CD4-positive, alpha-beta T cell treated with Interleukin-15 for 4 hours (primary cell): ENCODE measurements at regions not wholly inside any gene's neighbourhood (a gene's known extent, or its start where the extent isn't known, plus 50 kb on each side); places are given as distances from the start of the nearest gene placed in this dataset.

Experiments
- DNase-seq: peaks from one replicate; pipeline ENCODE4 v3.0.0-alpha.2; 2020; ENCODE audit warnings: low spot score

DNA sequence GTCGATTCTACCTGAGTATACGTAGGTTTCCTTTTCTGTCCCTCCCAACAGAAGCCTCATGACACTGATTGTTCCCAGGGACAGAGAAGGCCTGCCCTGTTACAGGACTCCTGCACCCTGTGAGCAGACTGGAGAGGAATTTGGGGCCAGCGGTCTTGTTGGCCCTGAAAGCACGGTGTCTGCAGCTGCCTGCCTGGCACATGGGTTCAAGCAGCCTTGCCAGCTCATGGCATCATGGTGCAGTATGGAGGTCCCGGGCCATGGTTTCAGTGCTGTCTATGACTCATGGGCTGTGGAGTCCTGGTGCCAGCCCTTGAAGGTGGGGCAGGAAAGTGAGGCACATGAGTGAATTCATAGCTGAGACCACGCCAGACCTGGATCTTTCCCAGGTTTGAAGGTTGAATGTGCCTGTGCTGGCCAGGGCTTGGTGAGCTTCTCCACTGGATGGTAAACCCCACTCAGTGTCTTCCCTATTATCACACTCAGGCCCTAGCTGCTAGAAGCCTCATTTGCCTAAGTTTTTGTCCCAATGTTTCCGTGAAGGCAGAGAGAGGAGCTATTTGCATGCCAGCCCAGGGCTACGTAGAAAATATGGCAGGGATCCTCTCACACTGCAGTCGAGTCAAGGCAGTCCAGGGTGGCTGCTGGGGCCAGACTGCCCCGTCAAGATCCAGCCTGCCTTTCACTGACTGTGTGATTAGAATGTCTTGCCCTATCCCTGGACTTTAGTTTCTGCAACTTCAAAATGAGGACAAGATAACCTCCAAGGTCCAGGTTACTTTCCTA, 277.2 kb upstream of the CCL2 start:
- DNase-seq, result no peak

DNA sequence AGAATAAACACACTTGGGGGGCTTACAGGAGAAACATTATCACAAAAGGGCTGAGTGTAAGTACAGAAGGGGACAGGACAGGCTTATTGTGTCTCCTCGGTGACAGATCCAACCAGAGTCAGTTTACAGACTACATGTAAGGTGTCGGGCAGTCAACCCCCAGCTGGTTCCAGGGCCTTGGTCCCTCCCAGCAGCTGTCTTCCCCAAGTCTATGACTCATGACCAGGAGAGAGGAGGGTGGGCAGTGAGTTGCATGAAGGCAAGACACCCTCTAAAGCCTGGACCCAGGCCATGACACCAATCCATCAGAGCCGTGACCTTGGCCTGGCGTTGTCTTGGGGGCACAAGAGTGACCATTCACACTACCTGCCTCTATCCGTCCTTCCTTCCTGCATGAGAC, 276.2 kb upstream of the CCL2 start:
- no peak for DNase-seq

DNA sequence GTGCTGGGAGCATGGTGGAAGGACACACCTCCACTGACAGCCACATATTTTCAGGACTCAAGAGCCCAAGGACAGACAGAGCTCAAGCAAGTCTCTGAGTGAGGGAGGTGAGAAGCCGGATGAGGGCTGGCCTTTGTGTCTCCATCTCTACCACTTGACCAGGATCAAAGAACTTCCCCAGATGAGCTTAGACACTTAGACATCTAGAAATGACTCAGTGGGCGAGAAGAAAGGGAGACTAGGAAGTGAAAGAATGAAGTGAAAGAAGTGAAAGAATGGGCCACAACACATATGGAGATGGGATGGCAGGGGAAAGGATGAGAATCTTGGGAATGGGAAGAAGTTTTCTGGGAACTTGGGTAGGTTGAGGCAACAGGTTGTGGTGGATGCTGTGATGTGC, 274.9 kb upstream of the CCL2 start:
- no peak for DNase-seq

- no peak for DNase-seq
Measured at GRCh38 chr17:33981711-33982601, 273.1 kb upstream of the CCL2 start.

GRCh38 chr17:33982909-33983308, 272.2 kb upstream of the CCL2 start:
- DNase-seq, result no peak

DNA sequence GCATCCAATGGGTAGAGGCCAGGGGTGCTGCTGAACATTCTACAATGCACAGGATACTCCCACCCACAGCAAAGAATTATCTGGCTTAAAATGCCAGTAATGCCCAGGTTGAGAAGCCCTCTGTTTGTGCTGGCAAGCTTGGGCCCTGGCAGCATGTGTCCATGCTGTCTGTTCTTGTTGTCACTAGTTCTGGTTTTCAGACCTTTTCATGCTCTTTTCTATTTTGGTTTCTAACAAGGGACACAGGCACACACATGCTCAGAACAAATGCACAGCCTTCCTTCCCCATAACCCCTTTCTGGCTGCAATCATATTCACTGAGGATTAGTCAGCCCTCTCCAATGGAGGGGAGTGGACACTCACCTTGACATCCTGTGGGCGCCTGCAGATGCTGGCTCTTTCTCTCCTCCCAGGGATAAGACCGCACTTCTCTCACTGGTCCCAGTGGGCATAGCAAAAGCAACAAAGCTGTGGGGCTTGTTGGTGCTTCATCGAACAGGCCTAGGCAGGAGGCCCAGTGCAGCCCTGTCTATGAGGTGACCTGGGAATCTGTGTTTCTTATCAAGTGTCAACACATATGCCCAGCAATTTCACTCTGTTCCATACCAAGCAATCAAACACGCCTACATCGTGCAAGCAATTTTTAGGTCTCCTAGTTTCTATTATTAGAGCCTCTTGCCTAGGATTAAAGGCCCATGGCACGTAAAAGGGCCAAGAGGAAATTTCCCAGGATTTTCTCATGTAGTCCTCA, 271.1 kb upstream of the CCL2 start:
- DNase-seq, result no peak

GRCh38 chr17:33986088-33986487, 269.0 kb upstream of the CCL2 start:
- no peak for DNase-seq

DNA sequence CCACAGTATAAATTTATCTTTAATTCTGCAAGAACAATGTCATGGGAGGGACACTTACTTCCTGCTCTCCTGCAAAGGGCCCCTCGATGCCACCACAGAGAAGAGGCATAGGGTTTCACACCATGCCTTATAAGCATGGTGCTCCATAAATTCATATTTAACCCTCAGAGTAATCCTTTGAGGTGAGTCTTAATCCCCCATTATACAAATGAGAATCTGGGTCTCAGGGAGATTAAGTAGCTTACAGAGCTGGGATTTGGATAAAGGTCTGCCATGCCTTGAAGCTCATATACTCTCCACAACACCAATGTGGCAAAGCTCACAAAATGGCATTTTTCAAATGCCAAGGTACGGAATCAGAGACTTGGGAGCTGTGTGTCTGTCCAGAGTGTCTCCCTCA, 268.5 kb upstream of the CCL2 start:
- no peak for DNase-seq

GRCh38 chr17:33987162-33987561, 267.9 kb upstream of the CCL2 start:
- no peak for DNase-seq

- DNase-seq, result no peak
Measured at GRCh38 chr17:33989361-33990148, 265.5 kb upstream of the CCL2 start.

DNA sequence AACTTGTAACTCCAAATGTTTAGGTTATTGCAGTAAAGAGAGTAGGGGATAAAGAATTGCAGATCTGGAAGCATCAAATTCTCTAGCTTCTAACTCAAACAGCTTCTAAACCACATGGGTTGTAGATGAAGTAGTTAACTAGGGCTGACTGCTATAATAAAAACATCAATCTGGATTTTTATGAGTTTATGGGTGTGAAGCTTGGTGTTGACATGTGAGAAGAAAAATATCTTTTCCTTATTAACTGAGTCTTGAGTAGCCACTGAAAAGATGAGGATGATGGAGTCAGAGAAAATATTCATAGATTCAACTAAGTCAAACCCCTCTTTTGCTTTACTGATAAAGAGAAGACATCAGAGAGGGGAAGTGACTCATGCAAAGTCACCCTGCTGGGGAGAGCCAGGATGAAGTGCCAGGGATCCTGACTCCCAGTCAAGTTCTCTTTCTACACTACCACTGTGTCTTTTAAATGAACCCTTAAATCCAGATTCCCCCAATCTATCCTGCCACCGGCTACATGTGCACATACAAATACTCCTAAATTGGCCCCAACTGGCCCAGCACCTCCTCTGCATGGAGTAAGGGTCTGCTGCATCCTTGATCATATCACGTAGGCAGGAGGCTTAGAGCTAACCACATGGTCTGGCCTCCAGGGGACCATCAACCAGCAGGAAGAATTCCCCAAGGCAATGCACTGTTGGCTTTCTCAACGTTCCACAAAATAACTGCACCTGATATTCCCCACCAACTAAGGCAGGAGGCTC, 264.0 kb upstream of the CCL2 start:
- no peak for DNase-seq

GRCh38 chr17:33992113-33992512, 263.0 kb upstream of the CCL2 start:
- no peak for DNase-seq

DNA sequence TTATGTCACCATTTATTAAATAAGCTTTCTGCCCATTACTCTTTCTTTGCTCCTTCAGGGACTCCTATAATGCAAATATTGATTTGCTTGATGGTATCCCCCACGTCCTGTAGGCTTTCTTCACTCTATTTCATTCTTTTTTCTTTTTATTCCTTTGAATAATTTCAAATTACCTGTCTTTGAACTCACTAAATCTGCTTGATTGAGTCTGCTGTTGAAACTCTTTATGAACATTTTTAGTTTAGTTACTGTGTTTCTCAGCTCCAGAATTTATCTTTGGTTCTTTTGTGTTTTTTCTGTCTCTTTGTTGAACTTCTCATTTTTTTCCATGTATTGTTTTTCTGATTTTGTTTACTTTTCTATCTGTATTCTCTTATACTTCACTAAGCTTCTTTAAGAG, 254.4 kb upstream of the CCL2 start:
- DNase-seq, result no peak

DNA sequence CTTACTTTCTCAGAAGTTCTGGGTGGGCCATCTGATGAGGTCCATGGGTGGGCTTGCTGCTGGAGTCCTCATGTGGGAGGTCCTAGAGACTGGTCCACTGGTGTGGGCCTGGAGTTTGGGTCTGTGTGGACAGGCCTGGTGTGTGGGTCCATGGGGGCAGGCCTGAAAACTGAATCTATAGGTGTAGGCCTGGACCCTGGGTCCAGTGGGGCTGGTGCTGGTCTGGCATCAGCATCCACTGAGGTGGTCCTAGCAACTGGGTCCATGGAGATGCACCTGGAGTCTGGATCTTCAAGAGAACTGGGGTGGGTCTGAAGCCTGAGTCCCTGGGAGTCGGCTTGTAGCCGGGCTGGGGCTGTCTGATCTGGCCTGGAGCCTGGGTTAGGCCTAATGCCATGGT, 253.8 kb upstream of the CCL2 start:
- DNase-seq, result no peak

DNA sequence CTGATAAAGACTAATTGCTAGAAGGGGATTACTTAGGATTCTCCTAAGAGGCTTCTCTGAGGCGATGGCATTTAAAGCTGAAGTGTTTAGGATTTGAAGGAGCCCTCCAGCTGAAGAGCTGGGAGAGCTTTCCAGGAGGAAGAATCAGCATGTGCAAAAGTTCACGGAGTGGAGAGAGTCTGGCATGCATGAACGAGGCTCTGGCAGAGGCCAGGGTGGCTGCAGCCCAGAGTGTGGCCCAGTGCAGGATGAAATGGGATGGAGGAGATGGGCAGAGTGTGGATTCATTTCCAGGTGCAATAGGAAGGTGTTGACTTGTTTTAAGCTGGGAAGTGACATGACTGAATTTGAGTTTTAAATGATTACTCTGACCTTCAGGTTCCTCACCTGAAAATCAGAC, 249.0 kb upstream of the CCL2 start:
- no peak for DNase-seq

GRCh38 chr17:34008125-34008524, 247.0 kb upstream of the CCL2 start:
- no peak for DNase-seq

- no peak for DNase-seq
Measured at GRCh38 chr17:34009912-34010311, 245.2 kb upstream of the CCL2 start.

GRCh38 chr17:34010534-34010933, 244.6 kb upstream of the CCL2 start:
- DNase-seq, result no peak

DNA sequence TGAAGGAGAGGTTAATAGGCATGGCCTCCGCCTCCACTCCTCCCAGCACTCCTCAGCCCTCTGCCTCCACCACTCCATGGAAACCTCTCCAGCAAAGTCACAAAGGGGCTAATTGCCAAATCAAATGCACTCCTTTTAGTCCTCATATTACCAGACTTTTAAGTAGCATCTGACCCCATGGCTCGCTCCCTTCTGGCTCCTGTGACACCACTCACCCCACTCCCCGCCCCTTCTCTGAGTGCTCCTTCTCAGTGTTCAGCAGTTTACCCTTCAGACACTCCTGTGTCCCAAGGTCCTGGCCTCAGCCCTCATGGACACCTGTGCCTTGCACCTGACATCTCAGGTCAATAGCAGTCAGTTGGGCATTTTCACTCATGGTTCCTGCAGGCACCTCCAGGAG, 243.5 kb upstream of the CCL2 start:
- DNase-seq, result no peak

DNA sequence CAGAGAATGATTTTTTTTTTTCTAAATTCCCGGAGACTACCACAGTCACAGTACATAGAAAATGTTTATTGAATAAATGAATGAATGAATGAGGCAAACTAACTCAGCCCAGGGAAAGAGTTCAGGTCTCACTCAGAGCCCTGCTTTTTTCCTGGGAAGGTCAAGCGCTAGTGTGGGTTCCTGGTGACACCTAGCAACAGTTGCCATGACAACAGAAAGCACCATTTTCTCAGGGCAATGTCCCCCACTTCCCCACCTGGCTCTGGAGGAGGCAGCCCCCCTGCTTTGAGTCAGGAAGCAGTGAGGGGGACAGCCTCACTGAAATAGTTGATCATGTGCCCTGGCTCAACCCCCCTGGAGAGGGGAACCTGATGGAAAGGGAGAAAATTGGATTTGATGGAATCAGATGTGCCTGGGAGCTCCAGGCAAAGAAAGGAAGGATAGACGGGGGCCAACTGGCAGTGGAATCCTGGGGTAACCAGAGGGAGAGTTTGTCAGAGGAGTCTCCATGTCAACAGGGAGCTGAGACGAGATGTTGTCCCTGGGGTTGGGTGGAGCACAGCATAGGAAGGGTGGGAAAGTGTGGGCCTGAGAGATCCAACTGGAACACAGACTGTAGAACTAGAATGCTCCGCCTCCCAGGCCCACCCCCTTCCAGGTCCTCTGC, 242.2 kb upstream of the CCL2 start:
- DNase-seq, result no peak

DNA sequence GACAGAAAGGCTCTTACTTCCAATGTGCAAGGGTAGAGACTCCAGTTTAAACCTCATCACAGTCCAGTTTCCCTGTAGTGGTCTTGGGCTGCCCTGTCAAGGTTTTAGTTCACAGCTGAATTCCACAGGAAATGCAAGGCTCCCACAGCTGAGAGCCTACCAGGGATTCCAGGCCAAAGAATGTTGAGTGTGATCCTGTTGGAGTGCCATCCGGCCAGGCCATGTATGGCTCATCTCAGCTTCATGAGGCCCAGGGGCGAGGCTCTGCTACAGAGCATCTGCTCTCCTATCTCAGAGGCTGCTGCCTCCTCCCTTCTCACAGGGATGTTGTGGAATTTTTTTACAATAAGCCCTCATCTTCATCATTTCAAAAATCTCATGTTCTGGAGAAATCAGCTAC, 239.8 kb upstream of the CCL2 start:
- DNase-seq, result no peak
